Cardiac muscle cell (in vitro differentiated cells and primary cell): ENCODE measurements at regions not wholly inside any gene's neighbourhood (a gene's known extent, or its start where the extent isn't known, plus 50 kb on each side); places are given as distances from the start of the nearest gene placed in this dataset.

ENCODE experiments used
- DNase-seq, 2 donors: peaks; one replicate each; pipeline versions ENCODE4 v3.0.0 to v3.0.0-alpha.2; 2010 to 2017; ENCODE audit warnings: low read depth in 1 of 2, low spot score in 1 of 2
- H3K27ac ChIP-seq: fragments of 200-600 bp; sonication (generic); 2 replicates; pipeline ENCODE4 v1.5.1; 2016
- H3K27me3 ChIP-seq: fragments of 200-600 bp; sonication (generic); 2 replicates; pipeline ENCODE4 v1.6.0; 2016; ENCODE audit warnings: control low read depth
- H3K36me3 ChIP-seq: fragments of 200-600 bp; sonication (generic); 2 replicates; pipeline ENCODE4 v1.5.1; 2016; ENCODE audit warnings: control low read depth
- H3K4me1 ChIP-seq: fragments of 200-600 bp; sonication (generic); 2 replicates; pipeline ENCODE4 v1.8.1; 2017; ENCODE audit warnings: low read depth, mild to moderate bottlenecking, mixed run types
- H3K4me3 ChIP-seq: fragments of 200-600 bp; sonication (generic); 2 replicates; pipeline ENCODE4 v1.5.1; 2016; ENCODE audit warnings: mild to moderate bottlenecking
- H3K9me3 ChIP-seq: fragments of 200-600 bp; sonication (generic); 2 replicates; pipeline ENCODE4 v1.5.1; 2017; ENCODE audit warnings: low read depth, mild to moderate bottlenecking, control low read depth
- CTCF ChIP-seq: IDR thresholded peaks from 2 replicates; pipeline ENCODE4 v1.5.1; 2012; ENCODE audit warnings: low read depth, mild to moderate bottlenecking, low read length

GRCh38 chr10:83582407-83583095, 556.8 kb upstream of the GHITM start:
- Histone ChIP-seq H3K4me1 (peaks cover 11% of the 10 kb centered on the region), H3K9me3 (no peaks in the 10 kb centered on the region), H3K4me3 (no peak overlapping the region), H3K27me3 (no peaks in the 10 kb centered on the region), H3K36me3 (no peaks in the 10 kb centered on the region), H3K27ac (no peak overlapping the region)
- no peak for DNase-seq
- TF ChIP-seq CTCF = no peak

GRCh38 chr10:83585686-83586085, 553.6 kb upstream of the GHITM start:
- TF ChIP-seq CTCF = no peak
- DNase-seq = no peak
- H3K4me3 ChIP-seq = no peak overlapping the region
- H3K9me3 ChIP-seq = no peaks in the 10 kb centered on the region
- H3K27me3 ChIP-seq = no peaks in the 10 kb centered on the region
- H3K36me3 ChIP-seq = no peaks in the 10 kb centered on the region
- H3K4me1 ChIP-seq = peaks cover 11% of the 10 kb centered on the region
- H3K27ac ChIP-seq = no peak overlapping the region

DNA sequence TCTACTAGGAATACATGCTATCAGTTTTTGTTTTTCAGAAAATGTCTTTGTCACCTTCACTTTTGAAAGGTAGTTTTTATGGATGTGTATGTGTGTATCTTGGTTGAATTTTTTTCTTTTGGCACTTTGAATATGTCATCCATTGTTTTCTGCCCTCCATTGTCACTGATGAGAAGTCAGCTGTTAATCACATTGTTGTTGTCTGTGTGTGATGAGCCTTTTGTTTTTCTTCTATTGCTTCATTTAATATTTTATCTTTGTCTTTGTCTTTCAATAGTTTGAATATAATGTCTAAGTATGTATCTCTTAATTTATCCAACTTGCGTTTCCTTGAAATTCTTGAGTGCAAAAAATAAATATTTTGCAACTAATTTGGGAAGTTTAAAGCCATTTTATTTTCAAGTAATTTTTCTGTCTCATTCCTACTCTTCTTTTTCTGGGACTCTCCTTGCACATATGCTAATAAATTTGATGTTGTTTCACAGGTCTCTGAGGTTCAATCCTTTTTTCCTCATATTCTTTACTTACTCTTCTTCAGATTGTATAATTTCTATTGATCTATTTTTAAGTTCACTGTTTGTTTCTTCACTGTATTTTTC, 546.9 kb upstream of the GHITM start:
- H3K36me3 ChIP-seq = no peaks in the 10 kb centered on the region
- no peak for DNase-seq
- TF ChIP-seq CTCF = no peak
- H3K27me3 ChIP-seq = no peaks in the 10 kb centered on the region
- H3K27ac ChIP-seq = no peak overlapping the region
- H3K4me3 ChIP-seq = no peak overlapping the region
- H3K9me3 ChIP-seq = no peaks in the 10 kb centered on the region
- no peaks in the 10 kb centered on the region for H3K4me1 ChIP-seq

GRCh38 chr10:83603708-83604107, 535.6 kb upstream of the GHITM start:
- no peak overlapping the region for H3K4me3 ChIP-seq
- H3K4me1 ChIP-seq = peaks cover 32% of the 10 kb centered on the region
- no peak for TF ChIP-seq CTCF
- peak overlapping the region; percentile 69 for H3K27ac ChIP-seq
- H3K9me3 ChIP-seq = no peaks in the 10 kb centered on the region
- H3K36me3 ChIP-seq = no peaks in the 10 kb centered on the region
- H3K27me3 ChIP-seq = no peaks in the 10 kb centered on the region
- peak in 1 of 2 donors; percentile 57 for DNase-seq

DNA sequence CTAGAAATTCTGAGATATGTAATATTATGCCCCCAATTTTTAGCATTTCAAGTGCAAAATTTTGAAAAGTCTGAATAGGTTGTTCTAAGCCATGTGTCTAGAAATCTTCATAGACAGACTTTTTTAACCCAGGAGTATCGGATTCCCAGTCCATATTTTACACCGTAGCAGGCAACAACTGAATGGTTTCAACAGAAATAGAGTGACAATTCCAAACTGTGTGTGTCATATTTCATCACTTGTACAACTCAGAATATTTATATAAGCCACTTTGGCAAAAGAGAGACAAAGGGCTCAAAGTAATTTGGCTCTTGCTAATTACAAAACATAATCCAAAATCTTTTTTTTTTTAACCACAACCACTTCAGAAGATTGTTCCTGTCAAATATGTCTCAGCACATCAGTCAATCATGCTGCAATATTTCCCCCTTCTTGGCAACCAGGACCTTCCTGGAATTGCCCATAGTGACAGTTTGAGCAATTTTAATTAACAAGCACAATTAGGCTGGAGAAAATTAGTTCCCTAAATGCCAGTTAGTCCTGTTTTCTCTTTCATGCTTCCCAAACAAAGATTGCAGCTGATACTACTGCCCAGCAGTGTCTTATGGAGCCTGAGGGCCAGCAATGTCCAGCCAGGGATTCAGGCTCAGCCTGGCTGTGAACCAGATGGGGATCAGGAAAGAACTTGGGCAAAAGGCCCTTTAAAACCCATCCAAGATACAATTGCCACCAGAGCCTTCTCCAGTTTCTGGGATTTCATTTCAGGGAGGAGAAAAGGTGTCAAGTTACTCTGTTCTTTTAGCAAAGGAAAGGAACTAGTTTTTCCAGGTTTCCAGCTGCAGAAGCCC, 533.3 kb upstream of the GHITM start:
- Histone ChIP-seq H3K9me3 (no peaks in the 10 kb centered on the region), H3K27ac (no peak overlapping the region), H3K4me1 (peaks cover 43% of the 10 kb centered on the region), H3K4me3 (no peak overlapping the region), H3K27me3 (no peaks in the 10 kb centered on the region), H3K36me3 (no peaks in the 10 kb centered on the region)
- DNase-seq = peak; percentile 1 to 7
- no peak for TF ChIP-seq CTCF
